Stimulated activated CD8-positive, alpha-beta memory T cell treated with anti-CD3 and anti-CD28 coated beads, Interleukin-15, amount 100 ng/mL, for 48 hours (primary cell): ENCODE measurements at regions not wholly inside any gene's neighbourhood (a gene's known extent, or its start where the extent isn't known, plus 50 kb on each side); places are given as distances from the start of the nearest gene placed in this dataset.
"Not testable (repeated sequence)": the region's sequence is repeated elsewhere in the genome, so short reads cannot be mapped to it uniquely, and the experiment has no call there.

ENCODE experiments used
- DNase-seq, 2 donors: peaks; one replicate each; pipeline ENCODE4 v3.0.0-alpha.2; 2020; ENCODE audit warnings: low read depth in 2 of 2

- DNase-seq: no peak
Measured at GRCh38 chr5:109989994-109990722, 300.4 kb downstream of the MAN2A1 start.

GRCh38 chr5:109990723-109991359 lies 301.1 kb downstream of the MAN2A1 start:
- no peak for DNase-seq

GRCh38 chr5:109992264-109992915 lies 302.7 kb downstream of the MAN2A1 start:
- no peak for DNase-seq

GRCh38 chr5:109994135-109994534 lies 304.4 kb downstream of the MAN2A1 start:
- no peak for DNase-seq

- DNase-seq: no peak
Measured at GRCh38 chr5:109996246-109996645, 306.5 kb downstream of the MAN2A1 start.

GRCh38 chr5:109997161-109997560 lies 307.4 kb downstream of the MAN2A1 start:
- no peak for DNase-seq

- DNase-seq: no peak
Measured at GRCh38 chr5:109998208-109998607, 308.5 kb downstream of the MAN2A1 start.

- no peak for DNase-seq
Measured at GRCh38 chr5:109998726-109999125, 309.0 kb downstream of the MAN2A1 start.

- no peak for DNase-seq
Measured at GRCh38 chr5:110001648-110002047, 311.9 kb downstream of the MAN2A1 start.

GRCh38 chr5:110002652-110003051 lies 312.9 kb downstream of the MAN2A1 start:
- no peak for DNase-seq

GRCh38 chr5:110005907-110006562 lies 316.3 kb downstream of the MAN2A1 start:
- DNase-seq: not testable (repeated sequence)

GRCh38 chr5:110007101-110007500 lies 317.4 kb downstream of the MAN2A1 start:
- no peak for DNase-seq

- DNase-seq: no peak
Measured at GRCh38 chr5:110008131-110008530, 318.4 kb downstream of the MAN2A1 start.

GRCh38 chr5:110012145-110012544 lies 322.4 kb downstream of the MAN2A1 start:
- DNase-seq: no peak

GRCh38 chr5:110013017-110013416 lies 323.3 kb downstream of the MAN2A1 start:
- DNase-seq: no peak

GRCh38 chr5:110017854-110018253 lies 328.1 kb downstream of the MAN2A1 start:
- no peak for DNase-seq

GRCh38 chr5:110018509-110018908 lies 328.8 kb downstream of the MAN2A1 start:
- no peak for DNase-seq

- DNase-seq: no peak
Measured at GRCh38 chr5:110019119-110019518, 329.4 kb downstream of the MAN2A1 start.

GRCh38 chr5:110019780-110020179 lies 330.1 kb downstream of the MAN2A1 start:
- DNase-seq: no peak

GRCh38 chr5:110021251-110021650 lies 331.5 kb downstream of the MAN2A1 start:
- DNase-seq: no peak

GRCh38 chr5:110025160-110025559 lies 335.4 kb downstream of the MAN2A1 start:
- no peak for DNase-seq

GRCh38 chr5:110027527-110028322 lies 338.0 kb downstream of the MAN2A1 start:
- no peak for DNase-seq
